Epithelial cell of proximal tubule (primary cell): ENCODE measurements at regions not wholly inside any gene's neighbourhood (a gene's known extent, or its start where the extent isn't known, plus 50 kb on each side); places are given as distances from the start of the nearest gene placed in this dataset.

Experiments
- DNase-seq: peaks from one replicate; pipeline ENCODE4 v3.0.0-alpha.2; 2011; ENCODE audit warnings: low read depth
- H3K4me3 ChIP-seq: 2 replicates; pipeline ENCODE4 v1.5.1; 2011; ENCODE audit warnings: low read depth, mild to moderate bottlenecking, low read length
- CTCF ChIP-seq: conservative IDR thresholded peaks from 2 replicates; pipeline ENCODE4 v1.5.1; 2012; ENCODE audit warnings: low read depth, mild to moderate bottlenecking, low read length

DNA sequence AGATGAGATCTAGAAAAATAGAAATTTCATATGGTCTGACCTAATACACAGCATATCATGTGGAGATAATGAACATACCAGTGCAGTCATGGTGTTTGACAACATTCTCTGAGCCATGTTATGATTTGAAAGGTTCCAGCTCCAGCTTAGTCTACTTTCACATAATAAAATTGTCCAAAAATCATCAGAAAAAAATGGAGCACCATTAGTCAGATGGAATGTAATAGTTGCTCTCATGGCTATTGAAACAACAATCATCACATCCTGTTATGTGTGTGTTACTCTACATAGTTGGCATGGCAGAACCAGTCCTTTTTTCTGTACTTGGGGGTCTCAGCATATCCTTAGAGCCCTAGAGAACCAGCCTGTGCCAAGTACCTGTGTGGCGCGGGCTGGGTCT lies 678.9 kb upstream of the FANCL start:
- no peak overlapping the region for H3K4me3 ChIP-seq
- no peak for TF ChIP-seq CTCF
- no peak for DNase-seq

DNA sequence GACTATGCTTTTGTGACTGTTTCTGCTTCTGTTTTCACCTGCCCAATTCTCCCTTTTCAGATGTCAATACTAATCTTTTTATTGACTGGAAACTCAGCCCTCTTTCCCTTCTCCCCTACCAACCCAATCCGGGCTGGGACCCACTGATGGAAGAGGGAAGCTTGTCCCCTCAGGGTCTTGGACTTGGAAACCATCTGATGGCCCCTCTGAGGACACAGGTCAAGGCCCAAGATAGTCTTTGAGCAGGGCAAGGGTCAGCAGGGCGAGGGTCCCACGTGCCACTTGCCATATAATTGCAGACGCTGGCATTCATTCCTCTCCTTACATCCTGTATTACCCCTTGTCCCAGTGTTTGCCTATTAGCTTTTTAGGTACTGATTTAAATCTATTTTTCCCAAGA lies 678.2 kb upstream of the FANCL start:
- DNase-seq = no peak
- no peak overlapping the region for H3K4me3 ChIP-seq
- no peak for TF ChIP-seq CTCF

GRCh38 chr2:58918141-58918540 lies 677.0 kb upstream of the FANCL start:
- no peak for TF ChIP-seq CTCF
- DNase-seq = no peak
- H3K4me3 ChIP-seq = no peak overlapping the region

- no peak for TF ChIP-seq CTCF
- no peak overlapping the region for H3K4me3 ChIP-seq
- DNase-seq = no peak
Measured at GRCh38 chr2:58917596-58917995, 676.5 kb upstream of the FANCL start.

- no peak for DNase-seq
- H3K4me3 ChIP-seq = no peak overlapping the region
- TF ChIP-seq CTCF = no peak
Measured at GRCh38 chr2:58916063-58916462, 674.9 kb upstream of the FANCL start.

DNA sequence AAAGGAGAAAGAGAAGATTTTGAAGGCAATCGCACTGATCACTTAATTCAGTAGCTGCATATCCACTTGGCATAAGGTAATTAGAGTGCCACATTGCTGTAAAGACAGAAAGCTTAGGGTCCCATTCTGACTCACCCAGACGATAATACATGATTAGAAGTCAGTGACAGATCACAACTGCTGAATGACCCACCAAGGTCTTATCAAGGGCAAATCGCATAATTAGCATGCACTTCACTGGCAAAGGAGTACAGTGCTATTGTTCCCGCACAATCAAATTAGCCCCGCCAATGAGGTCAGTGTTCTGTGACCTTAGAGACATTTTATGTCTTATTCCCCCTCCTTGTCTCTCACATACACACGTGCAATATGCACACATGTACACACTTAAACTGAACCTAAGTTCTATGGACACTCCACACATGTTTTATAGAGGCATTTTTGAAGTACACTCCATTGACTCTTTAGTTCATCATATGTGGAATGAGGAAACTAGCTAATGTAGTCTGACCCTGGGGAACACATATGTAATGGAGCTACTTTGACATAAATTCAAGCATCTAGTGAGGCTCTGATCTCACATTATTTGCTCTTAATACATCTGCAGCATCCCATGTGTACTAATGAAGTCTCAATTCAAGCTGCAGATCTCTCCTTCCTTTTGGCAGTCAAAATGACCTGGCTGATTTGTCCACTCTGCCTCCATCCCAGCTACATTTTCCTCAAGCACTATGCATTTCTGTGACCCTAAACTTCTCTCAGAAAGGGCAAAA lies 673.8 kb upstream of the FANCL start:
- no peak for DNase-seq
- no peak for TF ChIP-seq CTCF

GRCh38 chr2:58913082-58913726 lies 672.1 kb upstream of the FANCL start:
- DNase-seq = no peak
- H3K4me3 ChIP-seq = no peak overlapping the region
- no peak for TF ChIP-seq CTCF

More for the DNA sequence above, 673.8 kb upstream of the FANCL start:
- no peak overlapping the region for H3K4me3 ChIP-seq
